Astrocyte (in vitro differentiated cells and primary cell): ENCODE measurements at regions not wholly inside any gene's neighbourhood (a gene's known extent, or its start where the extent isn't known, plus 50 kb on each side); places are given as distances from the start of the nearest gene placed in this dataset.

Experiments
- CTCF ChIP-seq: IDR thresholded peaks from 2 replicates; pipeline ENCODE4 v1.5.1; 2011; ENCODE audit warnings: low read depth, mild to moderate bottlenecking, inconsistent platforms, low read length, moderate library complexity; ENCODE audit not compliant: insufficient read depth
- EZH2 ChIP-seq: IDR thresholded peaks from 2 replicates; pipeline ENCODE4 v1.6.1; 2012; ENCODE audit warnings: mild to moderate bottlenecking, low read length, inconsistent platforms; ENCODE audit not compliant: insufficient read depth

DNA sequence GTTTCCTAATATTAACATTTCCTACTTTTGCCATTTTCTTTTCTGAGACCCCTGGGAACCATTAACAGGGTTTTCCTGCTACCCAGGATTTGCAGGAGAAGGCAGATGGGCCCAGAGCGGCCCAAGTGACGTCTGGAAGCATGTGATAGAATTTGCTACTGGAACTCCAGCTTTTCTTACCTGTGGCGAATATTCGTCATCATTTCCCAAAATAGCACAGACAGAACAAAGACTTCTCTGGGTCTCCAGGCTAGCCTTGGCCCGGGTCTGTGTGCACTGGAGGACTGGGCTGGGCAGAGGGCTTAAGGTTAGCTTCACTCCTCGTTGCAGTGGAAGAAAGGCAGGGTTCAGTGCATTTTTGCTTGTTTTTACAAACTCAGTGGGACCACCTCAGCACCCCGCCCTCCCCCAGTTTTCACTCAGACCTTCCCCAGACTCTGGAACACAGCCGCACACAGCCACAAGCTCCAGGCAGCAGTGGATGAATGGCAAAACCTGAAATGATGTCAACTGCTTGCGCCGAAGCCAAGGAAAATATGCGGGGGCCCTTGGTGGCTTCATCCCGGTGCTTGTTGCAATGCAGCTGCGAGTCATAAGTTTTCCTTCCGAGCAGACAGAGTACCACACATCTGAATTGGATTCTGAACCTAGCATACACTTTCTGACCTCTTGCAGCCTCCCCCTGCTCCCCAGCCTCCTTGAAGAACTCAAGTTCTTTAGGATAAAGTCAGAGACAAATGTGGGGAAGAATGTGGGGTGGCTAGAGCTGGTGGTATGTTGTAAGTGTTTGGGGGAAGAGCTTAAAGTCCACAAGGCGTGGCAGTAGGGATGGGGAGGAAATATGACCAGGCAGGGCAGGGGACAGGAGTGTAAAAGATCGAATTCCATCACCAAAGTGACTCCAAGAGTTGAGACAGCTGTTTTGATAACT is 586.0 kb downstream of the CCDC171 start:
- TF ChIP-seq CTCF = no peak
- no peak for TF ChIP-seq EZH2
